Panc1 (cell line): ENCODE measurements at regions not wholly inside any gene's neighbourhood (a gene's known extent, or its start where the extent isn't known, plus 50 kb on each side); places are given as distances from the start of the nearest gene placed in this dataset.
"Not testable (repeated sequence)": the region's sequence is repeated elsewhere in the genome, so short reads cannot be mapped to it uniquely, and the experiment has no call there.

ENCODE experiments used
- ATAC-seq: fragments of 200-7000 bp; cut with Tn5 transposase; 2 replicates; pipeline ENCODE4 v1.9.1; 2020; ENCODE audit warnings: mild to moderate bottlenecking, moderate library complexity
- BruUV-seq: library from RNA; stranded (reverse); fragments of 400-500 nt; replicated peaks from 2 replicates; lab custom pipeline; 2021; lab: Mats Ljungman, UMichigan
- CTCF ChIA-PET: fragments of 300-600 bp; sonication (Branson Sonifier 250); formaldehyde crosslinking; loops from one replicate; lab custom pipeline; 2022; ENCODE audit warnings: antibody characterized with exemption; lab: Charles Lee
- POLR2A ChIA-PET: fragments of 300-600 bp; sonication (Branson Sonifier 250); formaldehyde crosslinking; loops from one replicate; lab custom pipeline; 2022; ENCODE audit warnings: antibody characterized with exemption; lab: Charles Lee
- DNase-seq: peaks from one replicate; pipeline ENCODE4 v3.0.0-alpha.2; 2010; ENCODE audit warnings: low read depth, low spot score
- H3K27ac ChIP-seq: 2 replicates; pipeline ENCODE4 v1.5.1; 2011; ENCODE audit warnings: mild to moderate bottlenecking, low read length, inconsistent platforms
- H3K27me3 ChIP-seq: fragments of 200-500 bp; sonication (Bioruptor generic); 2 replicates; pipeline ENCODE4 v1.6.0; 2014; ENCODE audit warnings: low read length, inconsistent platforms; ENCODE audit not compliant: control insufficient read depth, insufficient read depth
- H3K36me3 ChIP-seq: fragments of 200-500 bp; sonication (Bioruptor generic); 2 replicates; pipeline ENCODE4 v1.5.1; 2014; ENCODE audit warnings: inconsistent platforms, mild to moderate bottlenecking, low read length, moderate library complexity; ENCODE audit not compliant: control insufficient read depth, insufficient read depth
- H3K4me1 ChIP-seq: 2 replicates; pipeline ENCODE4 v1.5.1; 2011; ENCODE audit warnings: inconsistent platforms, mild to moderate bottlenecking, low read length, moderate library complexity; ENCODE audit not compliant: control insufficient read depth, insufficient read depth
- H3K4me3 ChIP-seq, 2 experiments: 2 replicates each; pipeline ENCODE4 v1.5.1; 2011 to 2012; ENCODE audit warnings: low read depth in 2 of 2, low read length in 2 of 2, mild to moderate bottlenecking in 2 of 2, inconsistent platforms in 1 of 2, moderate library complexity in 1 of 2
- H3K9me3 ChIP-seq: fragments of 200-500 bp; sonication (Bioruptor generic); 2 replicates; pipeline ENCODE4 v1.5.1; 2014; ENCODE audit warnings: low read depth, mild to moderate bottlenecking, inconsistent platforms, low read length, moderate library complexity; ENCODE audit not compliant: control insufficient read depth, insufficient read depth
- in situ Hi-C: cut with HindIII; loops from 2 replicates; pipeline ENCODE4 v1.10.0; 2016; ENCODE audit warnings: low sequenced_read_pairs, low pct_unique_long_range_greater_than_20kb
- intact Hi-C: fragments of 100-400 bp; cut with micrococcal nuclease; formaldehyde crosslinking; loops from one replicate; pipeline ENCODE4 v1.10.0; 2022; ENCODE audit not compliant: unreplicated experiment
- TF ChIP-seq, protein P1 (sequence below): fragments of 450-650 bp; IDR thresholded peaks from 2 replicates; pipeline ENCODE4 v1.5.1; 2017; ENCODE audit warnings: mild to moderate bottlenecking

DNA sequence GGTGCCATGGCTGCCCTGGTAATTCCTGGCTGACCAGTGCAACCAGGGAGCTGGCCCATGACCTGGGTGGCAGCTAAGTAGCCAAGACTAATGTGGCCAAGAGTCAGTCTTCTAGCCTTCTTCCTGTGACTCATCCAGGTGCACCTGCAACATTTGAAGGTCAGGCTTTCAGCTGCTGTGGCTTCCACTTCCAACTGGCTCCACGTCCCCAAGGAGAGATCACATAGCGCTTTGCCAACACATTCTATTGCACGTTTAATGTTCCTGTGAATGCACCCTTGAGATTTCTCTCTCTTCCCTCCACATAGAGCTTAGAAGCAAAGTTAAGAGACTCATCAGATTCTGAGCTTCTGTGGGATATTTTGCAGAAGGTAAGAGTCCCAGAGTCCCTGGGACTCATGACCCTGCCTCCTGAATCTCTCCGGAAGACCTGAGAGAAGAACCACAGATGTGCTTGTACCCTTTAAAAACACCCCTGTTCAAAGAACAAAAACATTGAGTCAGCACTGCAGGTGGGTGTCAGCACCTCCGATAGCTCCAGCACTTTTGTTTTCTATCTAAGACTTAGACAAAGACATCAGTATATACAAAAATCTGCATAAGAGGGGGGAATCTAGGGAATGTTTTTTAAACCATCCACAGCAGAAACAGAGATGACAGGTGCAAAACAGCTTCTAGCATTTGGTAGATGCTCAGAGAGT is 88.5 kb upstream of the DRD5 start:
- H3K27me3 ChIP-seq, H3K4me1 ChIP-seq, H3K9me3 ChIP-seq, intact Hi-C loops, H3K27ac ChIP-seq, CTCF ChIA-PET, BruUV-seq, H3K36me3 ChIP-seq, POLR2A ChIA-PET, in situ Hi-C loops, H3K4me3 ChIP-seq, ATAC-seq, DNase-seq: not testable (repeated sequence)

DNA sequence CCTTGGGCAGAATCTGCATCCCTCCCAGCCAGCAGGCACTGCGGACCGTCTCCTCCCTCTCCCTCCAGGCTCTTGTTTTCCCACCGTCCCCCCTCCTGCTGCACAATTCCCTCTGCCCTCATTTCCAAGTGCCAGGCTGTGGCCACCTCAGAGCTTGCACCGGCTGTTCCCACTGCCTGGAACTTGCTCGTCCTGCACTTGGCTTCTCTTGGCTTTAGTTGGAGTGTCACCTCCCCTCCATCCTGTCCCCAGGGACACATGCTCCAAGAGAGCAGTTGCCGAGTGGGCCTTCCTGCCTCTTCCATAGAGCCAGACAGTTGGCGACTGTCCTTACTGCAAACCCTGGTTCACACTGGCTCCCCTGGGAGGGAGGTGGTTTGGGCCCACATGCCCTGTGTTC is 87.0 kb upstream of the DRD5 start:
- H3K4me1 ChIP-seq, H3K36me3 ChIP-seq, DNase-seq, POLR2A ChIA-PET, BruUV-seq, in situ Hi-C loops, CTCF ChIA-PET, H3K27me3 ChIP-seq, H3K9me3 ChIP-seq, intact Hi-C loops, ATAC-seq, H3K4me3 ChIP-seq, H3K27ac ChIP-seq: not testable (repeated sequence)

DNA sequence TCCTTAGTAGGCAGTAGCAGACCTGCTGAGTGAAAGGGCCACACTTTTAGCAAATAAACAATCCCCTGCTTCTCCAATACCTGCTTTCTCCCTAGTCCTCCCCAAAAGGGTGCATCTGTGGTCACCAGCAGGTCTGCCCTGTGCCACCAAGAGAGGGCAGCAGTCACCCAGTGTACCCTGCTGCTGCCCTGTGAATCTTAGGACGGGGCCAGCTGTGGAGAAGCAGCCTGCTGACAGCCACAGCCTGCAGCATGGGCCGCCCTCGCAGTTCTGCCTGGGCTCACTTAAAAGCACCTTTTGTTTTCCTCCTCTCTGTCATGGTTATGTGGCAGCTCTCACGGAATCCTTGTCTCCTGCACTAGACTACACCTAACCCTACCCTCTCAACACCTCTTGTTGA is 85.4 kb upstream of the DRD5 start:
- H3K27me3 ChIP-seq, H3K4me3 ChIP-seq, ATAC-seq, intact Hi-C loops, H3K27ac ChIP-seq, BruUV-seq, H3K9me3 ChIP-seq, POLR2A ChIA-PET, in situ Hi-C loops, H3K4me1 ChIP-seq, DNase-seq, H3K36me3 ChIP-seq: not testable (repeated sequence)
- CTCF ChIA-PET = interaction anchor here (0.6 kb wide), 1 partner anchor 336 kb away, joined by 13 read pairs; no protein-coding TSS in a partner anchor
- TF ChIP-seq, protein P1, sequence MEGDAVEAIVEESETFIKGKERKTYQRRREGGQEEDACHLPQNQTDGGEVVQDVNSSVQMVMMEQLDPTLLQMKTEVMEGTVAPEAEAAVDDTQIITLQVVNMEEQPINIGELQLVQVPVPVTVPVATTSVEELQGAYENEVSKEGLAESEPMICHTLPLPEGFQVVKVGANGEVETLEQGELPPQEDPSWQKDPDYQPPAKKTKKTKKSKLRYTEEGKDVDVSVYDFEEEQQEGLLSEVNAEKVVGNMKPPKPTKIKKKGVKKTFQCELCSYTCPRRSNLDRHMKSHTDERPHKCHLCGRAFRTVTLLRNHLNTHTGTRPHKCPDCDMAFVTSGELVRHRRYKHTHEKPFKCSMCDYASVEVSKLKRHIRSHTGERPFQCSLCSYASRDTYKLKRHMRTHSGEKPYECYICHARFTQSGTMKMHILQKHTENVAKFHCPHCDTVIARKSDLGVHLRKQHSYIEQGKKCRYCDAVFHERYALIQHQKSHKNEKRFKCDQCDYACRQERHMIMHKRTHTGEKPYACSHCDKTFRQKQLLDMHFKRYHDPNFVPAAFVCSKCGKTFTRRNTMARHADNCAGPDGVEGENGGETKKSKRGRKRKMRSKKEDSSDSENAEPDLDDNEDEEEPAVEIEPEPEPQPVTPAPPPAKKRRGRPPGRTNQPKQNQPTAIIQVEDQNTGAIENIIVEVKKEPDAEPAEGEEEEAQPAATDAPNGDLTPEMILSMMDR = peak; percentile 47

DNA sequence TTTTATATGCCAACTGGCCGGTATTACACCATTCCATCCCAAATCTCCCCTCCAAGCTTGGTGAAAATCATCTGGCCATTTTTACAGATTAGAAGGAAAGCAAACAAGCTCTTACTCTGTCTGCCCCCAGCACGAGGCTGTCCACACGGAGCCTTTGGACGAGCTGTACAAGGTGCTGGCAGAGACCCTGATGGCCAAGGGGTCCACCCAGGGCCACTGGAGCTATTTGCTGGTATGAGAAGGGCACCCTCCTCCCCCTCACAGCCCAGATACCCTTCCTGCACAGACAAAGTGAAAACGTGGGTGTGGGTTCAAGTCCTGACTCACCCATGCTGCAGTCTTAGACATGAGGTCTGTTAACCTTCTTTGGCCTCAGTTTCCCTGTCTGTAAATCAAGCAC is 84.9 kb upstream of the DRD5 start:
- H3K36me3 ChIP-seq, H3K27ac ChIP-seq, ATAC-seq, H3K9me3 ChIP-seq, H3K4me3 ChIP-seq, intact Hi-C loops, in situ Hi-C loops, DNase-seq, H3K4me1 ChIP-seq, POLR2A ChIA-PET, BruUV-seq, H3K27me3 ChIP-seq, CTCF ChIA-PET: not testable (repeated sequence)

DNA sequence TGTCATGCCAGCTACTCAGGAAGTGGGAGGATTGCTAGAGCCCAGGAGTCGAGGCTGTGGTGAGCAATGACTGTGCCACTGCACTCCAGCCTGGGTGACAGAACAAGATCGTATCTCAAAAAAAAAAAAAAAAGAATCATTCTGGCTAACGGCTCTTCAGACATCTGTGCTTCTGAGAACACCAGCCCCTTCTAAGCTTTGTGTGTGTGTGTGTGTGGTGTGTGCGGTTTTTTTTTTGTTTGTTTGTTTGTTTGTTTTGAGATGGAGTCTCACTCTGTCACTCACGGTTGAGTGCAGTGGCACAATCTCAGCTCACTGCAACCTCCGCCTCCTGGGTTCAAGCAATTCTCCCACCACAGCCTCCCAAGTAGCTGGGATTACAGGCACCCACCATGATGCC is 79.4 kb upstream of the DRD5 start:
- not testable (repeated sequence) for BruUV-seq
- intact Hi-C loops = loop anchor here (5.0 to 10.0 kb wide), 2 partner anchors 63 to 315 kb away; no protein-coding TSS in a partner anchor

DNA sequence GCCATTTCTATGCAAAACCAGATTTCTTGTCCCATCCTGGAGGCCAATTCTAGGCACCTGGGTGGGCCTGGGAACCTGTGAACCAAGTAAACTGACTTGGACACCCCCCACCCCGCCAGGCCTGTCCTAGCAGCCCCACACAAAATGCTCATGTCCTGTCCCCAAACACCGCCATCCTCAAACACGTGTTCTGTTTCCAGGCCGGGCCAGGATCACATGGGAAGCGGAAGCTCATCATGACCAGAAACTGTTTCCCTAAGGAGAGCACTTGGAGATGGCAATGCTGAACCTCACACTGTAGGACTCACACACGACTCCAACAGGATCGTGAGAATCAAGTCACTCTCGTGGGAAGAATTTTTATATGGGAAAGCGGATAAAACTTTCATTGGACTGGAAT is 78.7 kb upstream of the DRD5 start:
- POLR2A ChIA-PET, BruUV-seq, H3K36me3 ChIP-seq, H3K4me3 ChIP-seq, DNase-seq, in situ Hi-C loops, H3K27ac ChIP-seq, ATAC-seq, H3K4me1 ChIP-seq, H3K9me3 ChIP-seq, H3K27me3 ChIP-seq: not testable (repeated sequence)
- intact Hi-C loops = loop anchor here (5.0 to 10.0 kb wide), 2 partner anchors 62 to 315 kb away; no protein-coding TSS in a partner anchor
- CTCF ChIA-PET = interaction anchor here (1.9 kb wide), 1 partner anchor 312 kb away, joined by 11 read pairs; no protein-coding TSS in a partner anchor

More for the DNA sequence above, 79.4 kb upstream of the DRD5 start:
- H3K27me3 ChIP-seq, H3K9me3 ChIP-seq, H3K27ac ChIP-seq, H3K4me3 ChIP-seq, in situ Hi-C loops, DNase-seq, CTCF ChIA-PET, H3K4me1 ChIP-seq, ATAC-seq, POLR2A ChIA-PET, H3K36me3 ChIP-seq: not testable (repeated sequence)
